Left hindlimb (tissue), 1 donor: ENCODE measurements at regions not wholly inside any gene's neighbourhood (a gene's known extent, or its start where the extent isn't known, plus 50 kb on each side); places are given as distances from the start of the nearest gene placed in this dataset.

Experiments
- DNase-seq: peaks from one replicate; pipeline ENCODE4 v3.0.0-alpha.2; 2018

- DNase-seq: no peak
Measured at GRCh38 chr5:8396756-8397155, 527.8 kb downstream of the MTRR start.

DNA sequence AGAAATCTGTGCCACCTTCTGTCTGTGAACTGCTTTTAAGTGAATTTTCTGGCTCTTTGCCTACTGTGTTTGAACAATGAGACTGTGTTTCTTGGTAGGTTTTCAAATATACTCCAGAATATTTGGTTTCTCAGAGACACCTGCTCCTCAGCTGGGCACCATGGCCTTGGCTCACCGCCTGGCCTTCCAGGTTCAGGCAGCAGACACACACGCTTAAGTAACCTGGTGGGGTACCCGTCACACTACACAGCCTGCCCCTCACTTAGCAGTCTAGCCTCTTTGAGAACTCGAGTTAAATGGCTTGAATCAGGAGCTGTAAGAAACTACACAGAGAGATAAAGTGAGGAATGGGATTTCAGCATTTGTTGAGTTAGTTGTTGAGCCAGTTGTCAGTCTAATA is 530.5 kb downstream of the MTRR start:
- no peak for DNase-seq

DNA sequence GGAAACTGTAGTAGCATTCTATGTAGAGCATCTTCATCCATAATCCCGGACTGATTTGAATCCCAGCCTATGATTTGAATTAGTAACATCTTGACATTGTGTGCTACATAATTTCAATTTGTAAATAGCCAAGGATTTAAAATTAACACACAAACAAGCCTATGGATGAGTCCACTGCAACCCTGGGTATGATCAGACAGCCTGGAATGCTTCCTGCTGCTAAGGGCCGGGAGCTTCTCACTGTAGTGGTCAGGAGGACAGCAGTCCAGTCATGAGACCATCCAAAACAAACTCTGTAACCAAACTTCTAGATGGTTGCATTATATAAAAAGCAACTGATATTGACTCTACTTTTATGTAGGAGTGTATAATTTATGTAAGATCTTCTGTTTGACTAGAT is 539.3 kb downstream of the MTRR start:
- no peak for DNase-seq

- DNase-seq: no peak
Measured at GRCh38 chr5:8410618-8411017, 541.7 kb downstream of the MTRR start.

GRCh38 chr5:8413975-8414374 is 545.0 kb downstream of the MTRR start:
- no peak for DNase-seq

- no peak for DNase-seq
Measured at GRCh38 chr5:8417316-8418048, 548.5 kb downstream of the MTRR start.

DNA sequence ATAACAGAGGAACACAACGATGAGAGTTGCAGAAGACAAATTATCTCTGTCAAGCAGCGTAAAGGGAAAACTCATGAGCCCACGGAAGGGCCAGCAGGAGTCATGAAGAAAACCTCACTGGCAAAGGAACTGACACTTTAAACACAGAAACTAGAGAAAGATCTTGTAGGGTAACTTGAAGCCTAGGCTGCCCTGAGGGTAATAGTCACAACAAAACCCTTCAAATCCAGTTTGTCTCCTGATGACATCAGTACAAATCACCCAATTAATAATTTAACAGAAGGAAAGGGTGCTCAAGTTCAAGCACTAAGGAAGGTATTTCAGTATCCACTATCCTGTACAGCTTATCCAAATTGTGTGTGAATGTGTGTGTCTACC is 549.1 kb downstream of the MTRR start:
- no peak for DNase-seq

DNA sequence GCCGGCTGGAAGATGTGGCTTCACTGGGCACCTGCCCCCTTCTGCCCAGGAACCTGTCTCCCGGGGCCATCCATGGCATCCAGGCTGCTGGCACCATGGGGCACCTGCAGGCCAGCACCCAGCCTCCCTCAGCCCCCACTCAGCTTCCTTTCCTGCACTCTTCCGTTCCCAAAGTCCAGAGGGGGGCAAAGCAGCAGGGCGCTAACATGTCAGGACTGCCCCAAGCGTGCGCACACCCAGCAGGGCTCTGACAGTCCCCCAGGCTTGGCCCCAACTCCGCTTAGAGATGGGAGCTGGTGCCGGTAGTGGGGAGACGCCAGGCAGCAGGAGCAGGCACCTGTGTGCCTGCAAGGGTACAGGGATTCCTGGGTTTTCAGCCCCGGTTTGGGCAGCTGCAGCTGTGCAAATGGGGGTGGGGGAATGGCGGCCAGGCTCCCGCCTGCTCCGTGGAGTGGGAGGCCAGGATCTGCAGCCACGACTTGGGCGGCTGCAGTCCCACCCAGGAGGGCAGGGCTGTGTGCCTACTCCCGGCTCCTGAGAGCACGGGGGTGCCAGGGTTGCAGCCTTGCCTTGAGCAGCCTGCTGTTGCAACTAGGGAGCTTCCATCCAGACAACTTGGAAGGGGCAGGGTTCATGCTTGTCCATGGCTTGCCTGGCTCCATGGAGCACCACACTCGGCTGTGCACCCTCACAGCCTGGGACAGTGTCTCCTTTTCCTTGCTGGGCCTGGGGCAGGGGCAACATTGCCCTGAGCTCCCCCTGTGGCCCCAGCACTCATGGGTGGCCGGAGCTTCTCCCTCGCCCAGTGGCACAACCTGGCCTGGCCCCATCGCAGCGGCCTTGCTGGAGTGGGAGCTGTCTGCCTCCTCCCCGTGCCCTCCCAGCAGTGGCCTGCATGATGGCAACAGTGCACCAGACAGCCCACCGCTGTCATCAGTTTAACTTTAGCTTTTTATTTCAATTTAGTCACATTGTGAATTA is 561.1 kb downstream of the MTRR start:
- no peak for DNase-seq

GRCh38 chr5:8434501-8434900 is 565.6 kb downstream of the MTRR start:
- DNase-seq: no peak

GRCh38 chr5:8436924-8437323 is 568.0 kb downstream of the MTRR start:
- DNase-seq: no peak

- DNase-seq: no peak
Measured at GRCh38 chr5:8445139-8445538, 576.2 kb downstream of the MTRR start.

GRCh38 chr5:8446179-8446578 is 577.2 kb downstream of the MTRR start:
- DNase-seq: no peak

DNA sequence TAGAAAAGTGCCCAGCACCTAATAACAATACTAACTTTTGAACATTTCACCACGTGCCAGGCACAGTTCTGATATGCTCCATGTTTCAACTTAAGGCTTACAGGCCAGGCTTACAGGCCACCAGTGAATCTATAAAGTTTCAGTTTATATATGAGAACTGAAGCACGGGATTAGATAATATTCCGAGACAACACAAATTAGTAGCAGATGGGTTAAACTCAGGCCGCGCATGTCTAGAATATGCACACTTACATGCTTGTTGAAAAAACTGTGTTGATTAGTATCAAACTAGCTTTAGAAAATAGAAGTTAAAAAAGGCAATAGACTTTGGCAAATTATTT is 587.9 kb downstream of the MTRR start:
- DNase-seq: no peak

- DNase-seq: peak; percentile 97
Measured at GRCh38 chr5:8457187-8458037, 588.5 kb downstream of the MTRR start.

DNA sequence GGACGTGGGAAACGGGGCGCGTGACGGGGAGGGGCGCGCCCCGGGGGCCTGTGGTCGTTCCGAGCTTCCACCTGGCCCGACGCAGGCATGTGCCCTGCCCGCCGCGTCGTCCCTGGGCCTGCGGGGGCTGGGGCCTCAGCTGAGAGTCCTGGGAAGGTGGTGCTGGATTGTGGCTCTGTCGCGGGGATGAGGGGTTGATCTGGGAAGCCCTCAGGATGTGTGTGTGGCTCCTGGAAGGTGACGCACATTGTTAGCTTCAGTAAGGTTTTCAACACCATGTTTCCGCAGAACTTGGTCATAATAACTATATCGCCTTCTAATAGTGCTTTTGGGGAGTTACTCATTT is 589.1 kb downstream of the MTRR start:
- DNase-seq: peak; percentile 27

DNA sequence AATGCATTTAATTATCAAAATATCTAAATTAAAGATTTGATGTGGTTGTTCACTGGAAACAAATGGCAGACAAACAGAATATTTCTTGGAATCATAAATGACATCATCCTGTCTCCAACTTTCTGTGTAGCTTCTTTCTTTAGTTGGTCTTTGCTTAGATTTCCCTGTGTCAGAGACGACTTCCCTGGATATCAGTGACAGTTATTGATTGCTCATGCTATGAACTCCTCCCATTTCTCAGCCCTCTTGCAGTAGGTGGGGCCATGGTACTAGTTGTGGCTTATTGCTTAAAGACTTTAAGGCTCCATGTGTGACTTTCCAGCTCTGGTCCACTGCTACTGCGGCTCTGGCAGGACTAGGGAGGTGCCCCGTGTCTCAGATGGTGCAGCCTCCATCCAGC is 592.6 kb downstream of the MTRR start:
- no peak for DNase-seq

- DNase-seq: no peak
Measured at GRCh38 chr5:8462565-8462964, 593.6 kb downstream of the MTRR start.

DNA sequence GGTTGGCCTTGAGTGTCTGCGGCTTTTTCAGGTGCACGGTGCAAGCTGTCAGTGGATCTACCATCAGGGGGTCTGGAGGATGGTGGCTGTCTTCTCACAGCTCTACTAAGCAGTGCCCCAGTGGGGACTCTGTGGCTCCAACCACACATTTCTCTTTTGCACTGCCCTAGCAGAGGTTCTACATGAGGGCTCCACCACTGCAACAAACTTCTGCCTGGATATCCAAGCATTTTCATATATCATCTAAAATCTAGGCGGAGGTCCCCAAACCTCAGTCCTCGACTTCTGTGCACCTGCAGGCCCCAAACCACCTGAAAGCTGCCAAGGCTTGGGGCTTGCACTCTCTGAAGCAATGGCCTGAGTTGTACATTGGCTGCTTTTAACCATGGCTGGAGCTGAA is 601.5 kb downstream of the MTRR start:
- DNase-seq: no peak

GRCh38 chr5:8471581-8471980 is 602.6 kb downstream of the MTRR start:
- no peak for DNase-seq

GRCh38 chr5:8473016-8473415 is 604.1 kb downstream of the MTRR start:
- no peak for DNase-seq

DNA sequence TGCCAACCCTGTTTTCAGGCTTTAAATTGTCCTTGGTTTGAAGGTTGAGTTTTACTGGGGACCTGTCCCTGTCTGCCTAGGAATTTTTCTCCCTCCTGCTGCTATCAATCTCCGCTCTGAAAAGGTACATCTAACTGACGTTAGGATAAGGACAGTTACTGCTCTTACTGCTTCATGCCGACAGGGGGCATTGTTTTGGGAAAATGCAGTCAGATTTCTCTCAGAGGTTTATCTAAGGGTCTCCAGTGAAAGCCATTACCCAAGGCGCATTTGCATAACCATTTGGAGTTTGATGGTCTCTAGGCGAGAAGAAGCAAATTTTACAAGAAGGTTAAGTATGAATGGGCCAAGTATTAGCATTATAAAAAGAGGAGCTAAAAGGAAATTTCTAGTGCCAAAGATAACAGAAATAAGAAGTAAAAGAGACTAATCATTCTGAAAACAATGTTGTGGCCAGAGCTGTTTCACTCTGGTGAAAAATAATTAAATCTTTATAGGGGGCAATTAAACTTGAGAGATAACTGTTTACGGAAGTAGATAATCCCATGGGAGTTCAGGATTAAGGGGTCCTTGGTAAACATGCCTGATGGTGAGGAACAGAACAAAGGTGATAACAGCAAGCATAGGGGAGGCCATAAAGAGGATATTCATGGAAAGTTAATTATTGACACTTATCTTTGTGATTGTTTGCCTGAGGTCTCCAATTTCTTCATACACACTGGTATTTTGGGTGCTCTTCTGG is 605.0 kb downstream of the MTRR start:
- DNase-seq: no peak

GRCh38 chr5:8474569-8474930 is 605.6 kb downstream of the MTRR start:
- no peak for DNase-seq

DNA sequence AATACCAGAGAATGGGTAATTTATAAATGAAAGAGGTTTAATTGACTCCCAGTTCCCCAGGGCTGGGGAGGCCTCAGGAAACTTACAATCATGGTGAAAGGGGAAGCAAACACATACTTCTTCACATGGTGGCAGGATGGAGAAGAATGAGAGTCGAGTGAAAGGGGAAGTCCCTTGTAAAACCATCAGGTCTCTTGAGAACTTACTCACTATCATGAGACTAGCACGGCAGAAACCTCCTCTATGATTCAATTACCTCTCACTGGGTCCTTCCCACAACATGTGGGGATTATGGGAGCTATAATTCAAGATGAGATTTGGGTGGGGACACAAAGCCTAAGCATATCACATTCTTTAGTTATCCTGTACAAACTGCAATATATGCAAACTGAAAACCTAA is 609.4 kb downstream of the MTRR start:
- no peak for DNase-seq
